Astrocyte (in vitro differentiated cells and primary cell): ENCODE measurements at regions not wholly inside any gene's neighbourhood (a gene's known extent, or its start where the extent isn't known, plus 50 kb on each side); places are given as distances from the start of the nearest gene placed in this dataset.

Experiments used
- DNase-seq: peaks from one replicate; pipeline ENCODE4 v3.0.0-alpha.2; 2010; ENCODE audit warnings: low read depth
- FAIRE-seq: peaks from 2 replicates; lab custom pipeline; 2011; peaks lifted over from hg19 to GRCh38; lab: Jason Lieb, UNC
- H2AFZ ChIP-seq: 2 replicates; pipeline ENCODE4 v1.6.0; 2012; ENCODE audit warnings: low read depth, low read length, inconsistent platforms
- H3K27ac ChIP-seq: 2 replicates; pipeline ENCODE4 v1.5.1; 2011; ENCODE audit warnings: low read depth, low read length, inconsistent platforms
- H3K27me3 ChIP-seq: 2 replicates; pipeline ENCODE4 v1.6.0; 2011; ENCODE audit warnings: low read length, inconsistent platforms; ENCODE audit not compliant: insufficient read depth
- H3K36me3 ChIP-seq: 2 replicates; pipeline ENCODE4 v1.5.1; 2011; ENCODE audit warnings: low read length, inconsistent platforms; ENCODE audit not compliant: insufficient read depth
- H3K4me1 ChIP-seq: 2 replicates; pipeline ENCODE4 v1.5.1; 2011; ENCODE audit warnings: low read length, inconsistent platforms; ENCODE audit not compliant: insufficient read depth
- H3K4me2 ChIP-seq: 2 replicates; pipeline ENCODE4 v1.6.0; 2012; ENCODE audit warnings: low read length, inconsistent platforms
- H3K4me3 ChIP-seq: 2 replicates; pipeline ENCODE4 v1.5.1; 2011; ENCODE audit warnings: low read depth, mild to moderate bottlenecking, low read length, inconsistent platforms; ENCODE audit not compliant: insufficient read depth
- H3K79me2 ChIP-seq: 2 replicates; pipeline ENCODE4 v1.6.0; 2012; ENCODE audit warnings: mild to moderate bottlenecking, low read length, inconsistent platforms; ENCODE audit not compliant: insufficient read depth
- H3K9ac ChIP-seq: 2 replicates; pipeline ENCODE4 v1.6.0; 2012; ENCODE audit warnings: mild to moderate bottlenecking, low read length, inconsistent platforms
- H3K9me3 ChIP-seq: 2 replicates; pipeline ENCODE4 v1.5.1; 2012; ENCODE audit warnings: low read depth, mild to moderate bottlenecking, low read length, inconsistent platforms; ENCODE audit not compliant: insufficient read depth
- H4K20me1 ChIP-seq: 2 replicates; pipeline ENCODE4 v1.6.0; 2012; ENCODE audit warnings: low read length, inconsistent platforms; ENCODE audit not compliant: insufficient read depth
- H3K27ac Mint-ChIP-seq: one replicate; pipeline ENCODE4 v1.8.0; 2021; ENCODE audit warnings: mild to moderate bottlenecking, mixed read lengths; ENCODE audit not compliant: unreplicated experiment
- H3K27me3 Mint-ChIP-seq: one replicate; pipeline ENCODE4 v1.8.0; 2021; ENCODE audit warnings: low read depth, mixed read lengths; ENCODE audit not compliant: unreplicated experiment
- H3K36me3 Mint-ChIP-seq: one replicate; pipeline ENCODE4 v1.8.0; 2021; ENCODE audit warnings: low read depth, mixed read lengths; ENCODE audit not compliant: unreplicated experiment
- H3K4me1 Mint-ChIP-seq: one replicate; pipeline ENCODE4 v1.8.0; 2021; ENCODE audit warnings: low read depth, mixed read lengths; ENCODE audit not compliant: unreplicated experiment
- H3K4me3 Mint-ChIP-seq: one replicate; pipeline ENCODE4 v1.8.0; 2021; ENCODE audit warnings: mild to moderate bottlenecking, moderate library complexity, mixed read lengths; ENCODE audit not compliant: unreplicated experiment
- H3K9me3 Mint-ChIP-seq: one replicate; pipeline ENCODE4 v1.8.0; 2021; ENCODE audit warnings: mild to moderate bottlenecking, mixed read lengths; ENCODE audit not compliant: unreplicated experiment
- EZH2 ChIP-seq: IDR thresholded peaks from 2 replicates; pipeline ENCODE4 v1.6.1; 2012; ENCODE audit warnings: mild to moderate bottlenecking, low read length, inconsistent platforms; ENCODE audit not compliant: insufficient read depth
- TF ChIP-seq, protein P1 (sequence below): IDR thresholded peaks from 2 replicates; pipeline ENCODE4 v1.5.1; 2011; ENCODE audit warnings: low read depth, mild to moderate bottlenecking, inconsistent platforms, low read length, moderate library complexity; ENCODE audit not compliant: insufficient read depth

DNA sequence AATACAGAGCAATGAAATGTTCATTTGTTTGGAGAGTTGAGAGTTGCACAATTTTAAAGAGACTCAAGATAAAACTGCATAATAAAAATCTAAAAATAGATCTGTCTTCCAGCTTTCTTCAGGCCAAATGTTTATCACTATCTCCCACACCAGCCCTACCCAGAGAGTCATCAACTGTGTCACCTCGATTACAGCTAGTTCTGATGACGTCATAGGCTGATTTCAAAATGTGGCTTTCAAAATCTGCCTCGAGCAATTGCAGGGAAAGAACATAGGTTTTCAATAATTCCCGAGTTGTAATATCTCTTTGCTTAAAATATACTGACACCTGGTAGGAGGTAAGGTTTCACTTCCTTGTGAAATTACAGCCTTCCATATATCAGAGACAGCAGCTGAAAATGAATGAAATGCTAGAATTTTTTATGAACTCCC, 677.6 kb upstream of the ID2 start:
- TF ChIP-seq, protein P1, sequence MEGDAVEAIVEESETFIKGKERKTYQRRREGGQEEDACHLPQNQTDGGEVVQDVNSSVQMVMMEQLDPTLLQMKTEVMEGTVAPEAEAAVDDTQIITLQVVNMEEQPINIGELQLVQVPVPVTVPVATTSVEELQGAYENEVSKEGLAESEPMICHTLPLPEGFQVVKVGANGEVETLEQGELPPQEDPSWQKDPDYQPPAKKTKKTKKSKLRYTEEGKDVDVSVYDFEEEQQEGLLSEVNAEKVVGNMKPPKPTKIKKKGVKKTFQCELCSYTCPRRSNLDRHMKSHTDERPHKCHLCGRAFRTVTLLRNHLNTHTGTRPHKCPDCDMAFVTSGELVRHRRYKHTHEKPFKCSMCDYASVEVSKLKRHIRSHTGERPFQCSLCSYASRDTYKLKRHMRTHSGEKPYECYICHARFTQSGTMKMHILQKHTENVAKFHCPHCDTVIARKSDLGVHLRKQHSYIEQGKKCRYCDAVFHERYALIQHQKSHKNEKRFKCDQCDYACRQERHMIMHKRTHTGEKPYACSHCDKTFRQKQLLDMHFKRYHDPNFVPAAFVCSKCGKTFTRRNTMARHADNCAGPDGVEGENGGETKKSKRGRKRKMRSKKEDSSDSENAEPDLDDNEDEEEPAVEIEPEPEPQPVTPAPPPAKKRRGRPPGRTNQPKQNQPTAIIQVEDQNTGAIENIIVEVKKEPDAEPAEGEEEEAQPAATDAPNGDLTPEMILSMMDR, result no peak
- TF ChIP-seq EZH2, result no peak
- FAIRE-seq (peak; percentile 62), DNase-seq (peak; percentile 69)
- Mint-ChIP-seq H3K27me3 (no peaks in the 10 kb centered on the region), H3K4me3 (no peak overlapping the region), H3K27ac (no peak overlapping the region), H3K4me1 (peaks cover 9% of the 10 kb centered on the region), H3K9me3 (no peaks in the 10 kb centered on the region), H3K36me3 (no peaks in the 10 kb centered on the region)
- Histone ChIP-seq H3K27ac (peak overlapping the region; percentile 13), H3K4me3 (no peak overlapping the region), H3K36me3 (no peaks in the 10 kb centered on the region), H2AFZ (no peak overlapping the region), H4K20me1 (no peaks in the 10 kb centered on the region), H3K79me2 (no peaks in the 10 kb centered on the region), H3K4me1 (no peaks in the 10 kb centered on the region), H3K9ac (no peak overlapping the region), H3K9me3 (no peaks in the 10 kb centered on the region), H3K27me3 (no peaks in the 10 kb centered on the region), H3K4me2 (peak overlapping the region; percentile 33)

DNA sequence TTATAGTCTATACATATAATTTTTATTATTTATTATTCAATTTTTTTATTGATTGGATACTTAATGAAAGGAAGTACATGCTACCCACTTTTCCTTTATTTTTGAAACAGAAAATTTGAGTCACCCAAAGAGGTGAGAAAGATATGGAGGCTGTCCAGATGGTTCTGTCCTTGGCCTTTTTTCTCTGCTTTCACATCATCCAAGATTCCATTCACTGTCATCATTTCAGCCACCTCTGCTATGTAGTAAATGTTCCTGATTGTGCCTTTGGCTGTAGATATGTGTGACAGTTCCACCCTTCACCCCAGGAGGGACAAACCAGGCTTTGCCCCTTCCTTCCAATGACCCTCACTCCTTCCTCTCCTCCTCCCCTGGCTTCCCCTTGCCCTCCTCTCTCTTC, 675.7 kb upstream of the ID2 start:
- no peak for DNase-seq
- no peaks in the 10 kb centered on the region for H3K9me3 Mint-ChIP-seq
- Histone ChIP-seq H3K27ac (no peak overlapping the region), H2AFZ (no peak overlapping the region), H3K4me2 (no peak overlapping the region), H3K79me2 (no peaks in the 10 kb centered on the region), H3K4me3 (no peak overlapping the region), H3K9ac (no peak overlapping the region), H3K9me3 (no peaks in the 10 kb centered on the region), H4K20me1 (no peaks in the 10 kb centered on the region), H3K36me3 (no peaks in the 10 kb centered on the region), H3K27me3 (no peaks in the 10 kb centered on the region), H3K4me1 (no peaks in the 10 kb centered on the region)
- H3K36me3 Mint-ChIP-seq, result no peaks in the 10 kb centered on the region
- no peak overlapping the region for H3K27ac Mint-ChIP-seq
- peaks cover 9% of the 10 kb centered on the region for H3K4me1 Mint-ChIP-seq
- TF ChIP-seq, protein P1, result no peak
- TF ChIP-seq EZH2, result no peak
- H3K4me3 Mint-ChIP-seq, result no peak overlapping the region
- no peaks in the 10 kb centered on the region for H3K27me3 Mint-ChIP-seq
- no peak for FAIRE-seq

DNA sequence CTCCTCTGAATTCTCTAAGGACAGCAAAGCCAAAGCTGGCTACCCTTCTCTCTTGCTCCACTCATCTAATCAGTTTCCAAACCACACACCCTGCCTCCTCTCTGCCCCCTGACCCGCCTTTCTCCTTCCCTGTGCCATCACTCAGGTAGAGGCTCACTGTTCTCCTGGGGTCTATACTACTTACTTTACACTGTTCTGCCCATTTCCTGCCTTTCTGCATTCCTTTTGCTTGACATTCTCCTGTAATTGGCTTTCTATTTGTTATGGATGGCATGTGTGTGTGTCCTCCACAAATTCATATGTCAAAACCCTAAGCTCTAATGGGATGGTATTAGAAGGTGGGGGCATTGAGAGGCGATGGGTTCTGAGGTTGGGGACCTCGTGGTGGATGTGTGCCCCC, 675.2 kb upstream of the ID2 start:
- peaks cover 9% of the 10 kb centered on the region for H3K4me1 Mint-ChIP-seq
- H3K27ac Mint-ChIP-seq, result no peak overlapping the region
- no peaks in the 10 kb centered on the region for H3K36me3 Mint-ChIP-seq
- DNase-seq (no peak), FAIRE-seq (no peak)
- H3K9ac ChIP-seq, result no peak overlapping the region
- no peaks in the 10 kb centered on the region for H3K36me3 ChIP-seq
- no peaks in the 10 kb centered on the region for H3K79me2 ChIP-seq
- H3K9me3 Mint-ChIP-seq, result no peaks in the 10 kb centered on the region
- TF ChIP-seq, protein P1, result no peak
- TF ChIP-seq EZH2, result no peak
- H3K4me2 ChIP-seq, result no peak overlapping the region
- no peak overlapping the region for H2AFZ ChIP-seq
- peaks cover 2% of the 10 kb centered on the region for H3K27me3 Mint-ChIP-seq
- no peaks in the 10 kb centered on the region for H4K20me1 ChIP-seq
- no peak overlapping the region for H3K4me3 ChIP-seq
- no peak overlapping the region for H3K27ac ChIP-seq
- H3K4me3 Mint-ChIP-seq, result no peak overlapping the region
- no peaks in the 10 kb centered on the region for H3K9me3 ChIP-seq
- H3K27me3 ChIP-seq, result no peaks in the 10 kb centered on the region
- H3K4me1 ChIP-seq, result no peaks in the 10 kb centered on the region
